H54 (cell line): ENCODE measurements at regions not wholly inside any gene's neighbourhood (a gene's known extent, or its start where the extent isn't known, plus 50 kb on each side); places are given as distances from the start of the nearest gene placed in this dataset.
"Not testable (repeated sequence)": the region's sequence is repeated elsewhere in the genome, so short reads cannot be mapped to it uniquely, and the experiment has no call there.

Experiments
- DNase-seq: peaks from one replicate; pipeline ENCODE4 v3.0.0; 2011; ENCODE audit warnings: low spot score, mixed read lengths; ENCODE audit not compliant: insufficient read length
- FAIRE-seq: peaks from 3 replicates; lab custom pipeline; 2011; peaks lifted over from hg19 to GRCh38; lab: Jason Lieb, UNC
- POLR2A ChIP-seq: IDR thresholded peaks from 2 replicates; pipeline ENCODE4 v1.6.1; 2011; ENCODE audit warnings: low read depth, mild to moderate bottlenecking, low read length

GRCh38 chr3:5565026-5565425 is 377.5 kb downstream of the EDEM1 start:
- no peak for TF ChIP-seq POLR2A

GRCh38 chr3:5567113-5567512 is 379.6 kb downstream of the EDEM1 start:
- FAIRE-seq (no peak), DNase-seq (no peak)
- no peak for TF ChIP-seq POLR2A

More at GRCh38 chr3:5565026-5565425, 377.5 kb downstream of the EDEM1 start:
- DNase-seq (no peak), FAIRE-seq (no peak)

DNA sequence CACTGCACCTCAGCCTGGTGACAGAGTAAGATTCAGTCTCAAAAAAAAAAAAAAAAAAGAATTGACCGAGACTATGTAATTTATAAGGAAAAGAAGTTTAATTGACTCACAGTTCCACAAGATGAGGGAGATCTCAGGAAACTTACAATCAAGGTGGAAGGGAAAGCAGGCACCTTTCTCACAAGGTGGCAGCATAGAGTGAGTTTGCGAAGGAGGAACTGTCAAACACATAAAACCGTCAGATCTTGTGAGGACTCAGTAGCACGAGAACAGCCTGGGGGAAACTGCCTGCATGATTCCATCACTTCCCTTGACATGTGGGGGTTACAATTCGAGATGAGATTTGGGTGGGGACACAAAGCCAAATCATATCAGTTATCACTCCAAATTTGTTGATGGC is 380.9 kb downstream of the EDEM1 start:
- DNase-seq, result no peak
- FAIRE-seq, result no peak
- no peak for TF ChIP-seq POLR2A

- FAIRE-seq (no peak), DNase-seq (no peak)
- TF ChIP-seq POLR2A, result no peak
Measured at GRCh38 chr3:5569152-5569551, 381.6 kb downstream of the EDEM1 start.

GRCh38 chr3:5572168-5572567 is 384.7 kb downstream of the EDEM1 start:
- TF ChIP-seq POLR2A, result no peak
- FAIRE-seq (no peak), DNase-seq (no peak)

- TF ChIP-seq POLR2A, result no peak
- FAIRE-seq (no peak), DNase-seq (no peak)
Measured at GRCh38 chr3:5576277-5577011, 388.9 kb downstream of the EDEM1 start.

GRCh38 chr3:5579139-5579602 is 391.7 kb downstream of the EDEM1 start:
- FAIRE-seq (no peak), DNase-seq (no peak)
- no peak for TF ChIP-seq POLR2A

DNA sequence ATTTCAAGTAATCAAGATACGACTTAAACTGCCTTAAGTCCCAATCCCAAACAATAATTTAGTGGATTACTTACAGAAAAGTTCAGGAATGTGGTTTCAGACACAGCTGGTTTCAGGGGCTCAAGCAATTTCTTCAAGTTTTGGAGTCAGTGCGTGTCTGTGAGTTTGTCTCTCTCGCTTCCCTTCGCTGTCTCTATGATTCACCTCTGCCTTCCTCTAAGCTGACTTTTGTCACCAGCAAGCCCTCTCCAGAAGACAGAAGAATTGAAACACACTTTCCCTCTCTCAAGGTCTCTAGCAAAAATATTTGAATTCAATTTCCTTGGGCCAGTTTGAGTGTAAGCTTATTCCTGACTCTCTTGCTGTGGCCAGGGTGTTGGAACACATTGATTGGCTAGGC is 392.4 kb downstream of the EDEM1 start:
- no peak for TF ChIP-seq POLR2A
- no peak for FAIRE-seq

GRCh38 chr3:5580826-5581225 is 393.3 kb downstream of the EDEM1 start:
- FAIRE-seq, result no peak
- TF ChIP-seq POLR2A, result no peak

More for the DNA sequence above, 392.4 kb downstream of the EDEM1 start:
- DNase-seq, result no peak

DNA sequence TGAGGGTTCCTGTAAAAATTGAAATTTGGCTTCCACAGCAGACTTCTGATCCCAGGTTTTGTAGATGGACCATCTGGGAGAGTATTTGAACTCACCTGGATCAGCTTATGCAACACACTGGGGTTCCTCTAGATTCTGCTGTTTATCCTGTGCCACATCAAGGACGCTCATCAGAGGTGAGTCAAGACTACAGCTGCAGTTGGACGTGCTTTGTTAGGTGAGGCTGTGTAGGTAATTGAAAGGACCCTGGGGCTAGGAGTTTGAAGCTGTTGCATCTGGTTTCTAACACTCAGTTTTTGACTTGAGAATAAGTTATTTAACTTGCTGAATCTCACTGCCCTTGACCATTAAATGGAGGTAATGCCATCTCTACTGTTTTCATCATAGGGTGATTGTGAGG is 394.2 kb downstream of the EDEM1 start:
- FAIRE-seq, result no peak
- no peak for TF ChIP-seq POLR2A
- DNase-seq, result no peak

More at GRCh38 chr3:5580826-5581225, 393.3 kb downstream of the EDEM1 start:
- no peak for DNase-seq

GRCh38 chr3:5583920-5584319 is 396.4 kb downstream of the EDEM1 start:
- no peak for DNase-seq
- FAIRE-seq, result no peak
- no peak for TF ChIP-seq POLR2A

GRCh38 chr3:5585085-5585484 is 397.6 kb downstream of the EDEM1 start:
- TF ChIP-seq POLR2A, result no peak
- DNase-seq (no peak), FAIRE-seq (no peak)

DNA sequence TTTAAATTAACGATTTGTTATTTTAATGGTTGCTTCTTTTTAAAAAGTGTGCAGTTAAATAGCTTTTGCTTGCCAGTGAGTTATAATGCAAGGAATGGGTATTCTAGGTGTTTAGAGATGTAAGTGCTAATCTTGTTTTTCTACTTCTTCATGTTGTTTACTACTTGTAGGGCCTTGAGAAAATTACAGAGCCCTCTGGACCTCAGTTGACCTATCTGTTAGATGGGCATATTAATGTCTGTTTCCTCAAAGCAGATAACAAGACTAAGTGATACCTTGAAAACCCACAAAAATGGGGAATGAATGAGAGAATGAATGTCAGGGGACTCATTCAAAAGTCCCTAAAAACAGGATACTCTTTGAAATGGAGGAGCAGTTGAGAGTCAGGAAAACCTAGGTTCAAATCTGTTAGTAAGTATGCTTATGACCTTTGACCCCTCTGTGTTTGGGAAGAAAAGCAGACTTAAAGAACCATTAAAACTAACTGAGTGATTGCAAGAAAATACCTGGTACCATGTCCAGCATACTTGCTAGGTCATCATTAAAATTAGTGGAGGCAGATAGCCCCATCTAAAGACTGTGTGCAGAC is 419.5 kb downstream of the EDEM1 start:
- DNase-seq (no peak), FAIRE-seq (no peak)
- TF ChIP-seq POLR2A, result no peak

- no peak for TF ChIP-seq POLR2A
- FAIRE-seq (no peak), DNase-seq (no peak)
Measured at GRCh38 chr3:5607581-5607980, 420.1 kb downstream of the EDEM1 start.

DNA sequence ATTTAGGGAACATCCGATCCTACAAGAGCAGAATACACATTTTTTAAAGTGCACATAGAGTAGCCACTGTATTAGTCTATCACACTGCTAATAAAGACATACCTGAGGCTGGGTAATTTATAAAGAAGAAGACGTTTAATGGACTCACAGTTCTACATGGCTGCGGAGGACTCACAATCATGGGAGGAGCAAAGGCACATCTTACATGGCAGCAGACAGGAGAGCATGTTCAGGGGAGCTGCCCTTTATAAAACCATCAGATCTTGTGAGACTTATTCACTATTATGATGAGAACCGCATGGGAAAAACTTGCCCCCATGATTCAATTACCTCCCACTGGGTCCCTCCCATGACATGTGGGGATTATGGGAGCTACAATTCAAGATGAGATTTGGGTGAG is 421.5 kb downstream of the EDEM1 start:
- DNase-seq, FAIRE-seq: not testable (repeated sequence)
